NCI-H1436 (cell line): ENCODE measurements at regions not wholly inside any gene's neighbourhood (a gene's known extent, or its start where the extent isn't known, plus 50 kb on each side); places are given as distances from the start of the nearest gene placed in this dataset.
A peak's percentile ranks its signal among the peaks of the same experiment; 100 is the strongest.

Source experiments
- DNase-seq: peaks from one replicate; lab custom pipeline; 2025; lab: John Stamatoyannopoulos, UW

DNA sequence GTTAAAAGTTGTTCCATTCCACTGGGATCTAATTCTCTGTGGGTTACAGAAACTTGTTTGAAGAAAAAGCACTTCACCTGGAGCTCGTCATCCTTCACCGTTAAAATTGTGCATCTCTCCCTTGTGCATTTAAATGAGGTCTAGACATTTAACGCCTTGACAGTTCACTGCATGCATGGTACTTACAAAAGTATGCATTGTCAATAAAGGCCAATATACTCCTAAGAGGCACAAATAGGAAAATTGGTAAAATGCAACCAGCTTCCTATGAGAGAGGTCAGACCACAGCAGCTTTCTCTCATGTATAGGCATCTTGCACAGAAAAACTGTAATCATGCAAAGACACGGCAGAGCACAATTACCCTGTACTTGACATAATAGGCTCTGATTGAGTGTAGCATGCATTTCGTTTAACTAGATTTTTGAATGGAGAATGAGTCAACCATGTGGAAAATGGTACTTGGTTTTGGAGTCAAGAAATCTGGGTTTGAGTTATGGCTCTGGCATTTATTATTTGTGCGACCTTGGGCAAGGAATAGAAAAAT is 378.5 kb downstream of the RFPL4B start:
- peak; percentile 22 for DNase-seq

DNA sequence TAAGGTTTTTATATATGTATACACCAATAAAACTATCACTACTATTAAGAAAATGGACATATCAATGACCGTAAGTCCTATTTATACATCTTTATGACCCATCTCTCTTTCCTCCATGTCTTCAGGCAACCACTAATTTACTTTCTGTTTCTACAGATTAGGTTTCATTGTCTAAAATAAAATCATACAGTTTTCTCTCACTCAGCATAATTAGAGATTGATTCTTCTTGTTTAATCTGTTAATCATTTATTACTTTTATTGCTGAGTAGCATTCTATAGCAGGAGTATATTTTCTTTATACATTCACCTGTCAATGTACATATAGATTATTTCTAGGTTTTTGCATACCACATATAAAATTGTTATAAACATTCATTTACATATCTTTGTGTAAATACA is 388.0 kb downstream of the RFPL4B start:
- DNase-seq = no peak

DNA sequence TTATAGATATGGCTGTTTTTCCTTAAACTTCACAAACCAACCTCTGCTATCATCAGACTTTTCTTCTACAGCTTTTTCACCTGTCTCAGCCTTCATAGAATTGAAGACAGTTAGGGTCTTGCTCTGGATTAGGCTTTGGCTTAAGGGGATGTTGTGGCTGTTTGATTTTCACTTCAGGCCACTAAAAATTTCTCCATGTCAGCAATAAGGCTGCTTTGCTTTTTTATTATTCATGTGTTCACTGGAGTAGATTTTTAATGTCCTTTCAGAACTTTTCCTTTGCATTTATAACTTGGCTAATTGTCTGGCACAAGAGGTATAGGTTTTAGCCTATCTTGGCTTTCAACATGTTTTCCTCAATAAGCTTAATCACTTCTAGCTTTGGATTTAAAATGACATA is 392.6 kb downstream of the RFPL4B start:
- no peak for DNase-seq

DNA sequence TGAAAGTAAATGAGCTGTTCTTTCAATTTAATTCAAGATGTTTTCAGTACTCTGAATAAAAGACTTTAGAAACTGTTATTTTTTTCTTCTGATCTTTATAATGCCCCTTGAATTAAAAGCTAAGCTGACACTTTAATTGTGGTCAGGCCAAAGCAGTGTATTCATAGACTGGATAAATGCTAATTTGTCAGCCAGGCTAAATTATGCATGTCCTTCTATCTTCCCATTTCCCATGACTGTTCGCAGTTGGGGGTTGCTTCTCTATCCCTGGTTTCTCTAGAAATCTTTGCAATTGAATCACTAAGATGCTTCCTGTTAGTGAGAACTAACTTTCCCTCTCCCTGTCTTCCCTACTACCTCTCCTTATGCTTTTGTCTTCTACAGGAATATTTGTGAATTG is 396.2 kb downstream of the RFPL4B start:
- no peak for DNase-seq

DNA sequence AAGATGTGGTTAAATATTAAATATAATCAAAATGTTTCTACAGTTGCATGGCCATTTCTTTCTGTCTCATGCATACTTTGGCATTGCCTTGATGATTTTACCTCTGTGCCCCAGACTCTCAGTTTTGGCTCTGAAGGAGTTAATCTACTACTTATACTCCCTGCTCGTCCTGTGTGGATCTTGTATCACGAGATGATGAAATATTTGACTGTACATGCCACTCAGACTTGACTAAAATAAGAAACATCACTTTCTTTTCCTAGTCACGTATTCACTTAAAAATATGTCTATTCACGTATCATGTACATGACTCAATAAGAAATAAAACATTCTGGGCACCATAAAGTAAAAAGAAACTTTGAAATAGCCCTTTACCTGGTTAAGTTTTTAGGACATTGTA is 397.7 kb downstream of the RFPL4B start:
- DNase-seq = no peak

DNA sequence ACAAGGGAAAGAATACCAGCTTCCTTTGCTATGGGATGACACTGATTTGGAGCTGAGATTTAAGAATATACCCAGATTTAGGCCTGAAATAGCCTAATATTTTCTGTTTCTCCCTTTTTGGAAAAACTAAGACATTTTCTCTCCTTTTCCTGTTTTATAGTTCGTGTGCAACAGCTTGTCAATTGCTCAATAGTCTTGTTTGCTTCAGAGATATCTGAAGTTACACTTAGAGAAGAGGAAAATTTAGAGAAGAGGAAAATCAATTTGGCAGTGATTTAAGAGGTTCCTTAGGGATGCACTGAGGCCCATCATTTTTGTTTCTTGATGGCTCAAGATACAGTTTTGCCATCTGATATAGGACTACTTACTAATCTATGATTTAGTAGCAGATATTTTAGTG is 398.6 kb downstream of the RFPL4B start:
- no peak for DNase-seq

DNA sequence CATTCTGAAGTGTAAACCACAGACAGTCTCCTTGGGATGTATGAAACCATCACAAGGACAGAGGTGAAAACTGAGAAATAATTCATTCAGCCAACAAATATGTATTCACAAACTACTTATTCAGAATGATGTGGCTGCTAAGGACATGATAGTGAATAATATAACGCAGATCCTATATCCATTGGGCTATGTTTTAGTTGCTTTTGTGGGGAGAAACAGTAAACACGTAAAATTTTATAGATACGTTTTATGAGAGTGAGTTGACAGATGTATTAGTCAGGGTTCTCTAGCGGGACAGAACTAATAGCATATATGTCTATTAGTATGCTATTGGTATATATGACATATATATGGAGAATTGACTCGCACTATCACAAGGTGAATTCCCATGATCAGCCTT is 402.5 kb downstream of the RFPL4B start:
- DNase-seq = no peak

DNA sequence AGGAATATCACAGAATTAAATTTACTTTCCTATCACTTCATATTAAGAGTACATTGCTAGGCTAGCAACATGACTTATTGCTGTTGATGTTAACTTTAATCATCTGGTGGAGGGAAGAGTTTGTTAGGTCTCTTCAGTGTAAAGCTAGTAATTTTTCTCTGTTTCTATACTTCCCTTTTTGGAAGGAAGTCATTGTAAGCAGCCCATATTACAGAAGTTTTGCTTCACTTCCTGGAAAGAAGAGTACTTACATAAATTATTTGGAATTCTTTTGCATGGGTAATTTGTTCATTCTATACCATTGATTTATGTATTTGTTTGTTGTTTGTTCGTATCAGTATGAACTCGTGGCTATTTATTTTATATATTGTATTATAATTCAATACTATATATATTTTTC is 405.2 kb downstream of the RFPL4B start:
- DNase-seq = no peak

DNA sequence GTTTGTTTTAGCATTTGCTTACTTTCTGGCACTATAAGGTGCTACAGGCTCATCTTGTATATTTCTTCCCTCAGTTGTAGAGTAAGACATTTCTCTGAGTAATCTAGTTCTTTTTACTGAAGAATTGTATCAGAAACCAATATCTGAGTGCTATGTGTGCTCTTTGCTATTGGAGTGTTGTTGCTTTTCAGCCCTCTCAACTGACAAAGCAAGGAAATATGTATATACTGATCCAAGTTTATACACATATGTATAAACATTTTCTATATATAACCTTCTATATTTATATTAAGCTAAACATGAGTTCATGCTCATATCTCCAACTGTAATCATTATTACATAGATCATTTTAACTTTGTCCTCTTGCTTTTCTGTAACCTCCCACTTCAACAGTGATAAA is 405.7 kb downstream of the RFPL4B start:
- no peak for DNase-seq

DNA sequence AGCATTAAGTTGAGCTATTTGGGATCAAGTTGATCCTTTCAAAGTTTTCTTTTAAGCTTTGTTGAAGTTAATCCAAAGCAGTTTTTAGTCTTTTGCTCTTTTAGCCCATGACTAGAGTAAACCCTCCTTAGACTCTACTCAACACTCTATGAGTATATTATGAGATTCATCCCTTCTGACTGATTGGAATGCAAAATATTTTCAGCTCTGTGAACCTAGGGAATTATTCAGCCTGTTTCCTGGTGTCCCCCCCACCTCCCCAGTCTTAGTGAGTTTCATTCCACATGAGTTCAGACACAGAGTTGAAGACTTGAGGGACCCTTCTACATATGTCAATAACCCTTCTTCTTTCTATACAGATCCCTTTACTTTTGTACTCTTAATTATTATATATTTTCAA is 413.7 kb downstream of the RFPL4B start:
- no peak for DNase-seq

DNA sequence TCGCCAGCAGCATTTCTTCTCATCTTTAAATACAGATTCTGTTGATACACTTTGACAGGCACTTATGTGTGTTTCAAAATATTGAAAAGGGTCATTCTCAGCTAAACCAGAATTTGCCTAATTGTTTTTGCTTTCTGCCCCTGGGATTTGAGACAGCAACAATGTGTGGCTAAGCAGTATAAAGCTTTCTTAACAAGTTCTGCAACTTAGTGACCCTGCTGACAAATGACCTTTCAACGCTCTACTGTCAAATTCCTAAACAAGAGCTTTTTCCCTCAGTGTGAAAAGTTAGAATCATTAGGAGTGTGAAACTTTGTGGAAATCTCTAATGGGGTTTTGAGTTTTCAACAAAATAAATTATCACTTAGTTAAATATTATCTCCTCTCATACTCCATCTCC is 414.6 kb downstream of the RFPL4B start:
- DNase-seq = no peak

DNA sequence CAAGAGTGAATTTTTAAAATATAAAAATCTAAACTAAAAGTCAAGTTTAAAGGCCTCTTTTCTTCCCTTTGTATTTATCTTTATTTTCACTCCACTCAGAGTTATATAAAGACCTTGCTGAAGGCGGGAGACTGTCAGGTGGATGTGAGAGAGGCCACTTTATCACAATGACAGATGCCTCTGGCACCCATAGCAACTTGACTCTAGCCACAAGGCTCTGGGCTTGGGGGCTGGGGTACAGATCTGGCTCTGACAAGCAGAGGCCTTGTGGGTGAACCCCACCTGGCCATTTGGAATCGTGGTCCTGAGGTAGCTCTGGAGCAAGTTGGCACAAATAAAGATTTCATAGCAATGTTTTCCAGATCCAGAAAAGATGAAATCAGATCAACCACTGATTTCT is 417.2 kb downstream of the RFPL4B start:
- DNase-seq = no peak

DNA sequence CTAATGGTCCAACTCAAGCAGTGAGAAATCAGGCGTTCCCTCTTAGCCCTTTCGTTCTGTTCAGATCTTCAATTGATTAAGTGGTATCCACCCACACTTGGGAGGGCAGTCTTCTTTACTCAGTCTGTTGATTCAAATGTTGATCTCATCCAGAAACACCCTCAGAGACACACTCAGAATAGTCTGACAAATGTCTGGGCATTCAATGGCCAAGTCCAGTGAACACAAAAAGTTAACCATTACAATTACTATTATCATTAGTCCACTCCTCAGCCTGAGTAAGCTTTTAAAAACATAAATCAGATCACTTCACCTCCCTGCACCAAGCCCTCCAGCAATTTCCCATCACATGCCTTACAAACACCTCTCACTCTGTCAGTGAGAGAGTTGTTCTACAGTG is 423.2 kb downstream of the RFPL4B start:
- DNase-seq = no peak

DNA sequence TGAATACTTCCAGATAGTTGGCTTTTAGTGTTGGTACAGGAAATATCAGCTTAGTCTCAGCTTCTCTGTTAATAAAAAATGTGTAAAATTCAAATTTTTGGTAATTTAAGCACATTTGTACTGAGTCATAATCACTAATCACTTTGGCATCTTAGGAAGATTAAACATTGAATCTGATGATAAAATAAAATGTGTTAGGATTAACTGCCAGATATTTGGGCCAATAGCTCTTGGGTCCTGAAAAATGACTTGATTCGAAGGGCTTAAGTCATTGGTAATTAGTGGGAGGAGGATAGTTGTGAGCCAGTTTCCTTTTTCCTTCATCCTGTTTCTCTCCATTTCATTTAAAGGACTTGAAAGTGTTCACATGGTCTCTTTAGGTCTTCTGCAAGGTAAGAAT is 426.1 kb downstream of the RFPL4B start:
- no peak for DNase-seq

DNA sequence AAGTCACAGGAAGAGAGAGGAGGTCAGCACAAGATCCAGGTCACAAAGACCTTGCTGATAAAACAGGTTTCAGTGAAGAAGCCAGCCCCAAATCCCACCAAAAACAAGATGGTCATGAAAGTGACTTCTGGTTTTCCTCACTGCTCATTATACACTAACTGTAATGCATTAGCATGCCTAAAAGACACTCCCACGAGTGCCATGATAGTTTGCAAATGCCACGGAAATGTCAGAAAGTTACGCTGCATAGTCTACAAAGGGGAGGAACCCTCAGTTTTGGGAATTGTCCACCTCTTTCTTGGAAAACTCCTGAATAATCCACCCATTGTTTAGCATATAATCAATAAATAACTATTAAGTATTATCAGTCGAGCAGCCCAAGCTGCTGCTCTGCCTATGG is 427.2 kb downstream of the RFPL4B start:
- DNase-seq = no peak

DNA sequence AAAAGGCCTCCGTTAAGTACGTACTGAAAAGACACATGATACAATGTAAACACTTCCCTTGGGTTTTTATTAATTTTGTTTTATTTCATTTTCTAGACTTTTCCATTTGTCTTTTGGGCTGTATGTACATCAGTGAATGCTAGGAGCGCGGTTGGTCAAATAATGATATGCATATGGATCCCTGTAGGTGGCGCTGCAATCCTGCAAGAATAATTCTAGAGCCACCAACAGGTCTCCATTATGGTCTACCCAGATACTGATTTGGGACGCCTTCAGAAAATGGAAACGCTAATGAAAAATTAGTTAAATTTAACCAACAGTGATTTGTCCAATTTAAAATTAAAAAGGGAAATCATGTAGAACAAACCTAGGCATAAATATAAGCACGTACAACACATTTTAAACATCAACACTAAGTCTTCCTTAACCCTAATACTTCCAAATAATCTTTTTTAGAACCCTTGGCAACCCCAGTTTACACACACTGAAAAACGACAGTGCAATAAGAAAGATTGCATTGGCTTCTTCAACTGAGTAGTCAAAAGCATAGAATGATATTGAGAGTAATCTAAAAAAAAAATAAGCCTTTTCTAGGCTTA is 433.5 kb downstream of the RFPL4B start:
- DNase-seq = peak; percentile 34

DNA sequence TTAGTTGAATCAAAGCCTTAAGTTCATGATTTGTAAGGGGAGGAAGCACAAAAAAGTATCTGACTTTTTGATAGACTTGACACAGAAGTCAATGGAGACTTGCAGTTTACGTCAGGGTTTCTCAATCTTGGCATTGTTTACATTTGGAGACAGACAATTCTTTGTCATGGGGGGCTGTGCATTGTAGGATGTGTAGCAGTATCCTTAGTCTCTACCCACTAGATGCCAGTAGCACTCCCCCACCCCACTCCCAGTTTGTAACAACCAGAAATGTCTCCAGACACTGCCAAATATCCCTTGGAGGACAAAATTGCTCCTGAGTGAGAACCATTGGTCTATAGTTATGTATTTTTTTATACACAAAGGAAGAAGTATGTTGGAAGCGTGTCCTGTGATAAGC is 434.1 kb downstream of the RFPL4B start:
- DNase-seq = no peak

DNA sequence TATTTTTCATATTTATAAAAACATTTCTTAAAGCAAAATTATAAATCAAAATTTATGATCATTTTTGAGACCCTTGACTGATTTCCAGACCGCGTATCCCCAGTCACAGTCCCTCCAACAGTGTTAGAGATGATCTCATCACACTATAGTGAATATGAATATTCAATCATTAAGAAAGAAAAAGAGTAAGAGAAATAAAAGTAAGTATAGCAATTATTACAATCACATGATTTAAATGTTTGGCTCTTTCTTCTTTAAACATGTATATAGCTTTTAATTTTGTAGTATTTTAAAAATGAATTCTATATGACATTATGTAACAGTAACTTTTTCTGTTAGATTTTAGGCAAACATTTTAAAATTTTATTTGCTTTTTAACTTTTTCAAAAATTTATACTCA is 438.3 kb downstream of the RFPL4B start:
- no peak for DNase-seq

DNA sequence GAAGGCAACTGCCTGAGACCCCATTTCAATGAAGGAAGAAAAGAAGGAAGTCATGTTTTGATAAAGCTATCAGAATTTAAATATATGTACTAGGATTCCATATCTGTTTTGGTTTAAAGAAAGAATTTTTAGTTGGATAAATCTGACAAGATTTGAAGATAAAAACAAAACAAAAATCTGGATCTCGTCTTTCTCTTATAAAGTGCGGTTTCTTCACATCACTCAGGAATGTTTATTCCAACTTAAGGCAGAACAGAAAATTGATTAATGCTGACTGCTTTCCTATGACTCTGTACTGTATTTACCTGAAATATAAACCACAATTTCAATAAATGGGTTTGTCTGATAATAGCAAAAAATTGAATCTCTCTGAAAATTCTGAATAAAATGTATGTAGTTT is 439.7 kb downstream of the RFPL4B start:
- no peak for DNase-seq

DNA sequence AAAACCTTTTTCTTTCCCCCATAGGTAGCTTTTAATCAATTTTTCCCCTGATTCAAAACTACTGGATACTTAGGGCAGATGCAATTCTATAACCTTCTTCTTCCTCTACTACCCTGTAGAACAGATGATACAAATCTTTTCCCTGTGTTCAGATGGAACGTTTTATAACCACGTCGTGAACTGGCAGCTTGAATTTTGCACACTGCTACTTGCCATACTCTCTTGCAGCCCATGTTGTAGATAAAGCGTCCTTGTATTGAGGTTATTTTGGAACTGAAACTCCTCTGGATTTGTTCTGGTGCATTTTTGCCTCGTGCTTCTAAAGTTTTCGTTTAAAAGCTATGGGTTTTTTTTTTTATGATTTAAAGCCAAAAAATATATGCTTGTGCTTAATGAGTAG is 440.2 kb downstream of the RFPL4B start:
- DNase-seq = no peak

DNA sequence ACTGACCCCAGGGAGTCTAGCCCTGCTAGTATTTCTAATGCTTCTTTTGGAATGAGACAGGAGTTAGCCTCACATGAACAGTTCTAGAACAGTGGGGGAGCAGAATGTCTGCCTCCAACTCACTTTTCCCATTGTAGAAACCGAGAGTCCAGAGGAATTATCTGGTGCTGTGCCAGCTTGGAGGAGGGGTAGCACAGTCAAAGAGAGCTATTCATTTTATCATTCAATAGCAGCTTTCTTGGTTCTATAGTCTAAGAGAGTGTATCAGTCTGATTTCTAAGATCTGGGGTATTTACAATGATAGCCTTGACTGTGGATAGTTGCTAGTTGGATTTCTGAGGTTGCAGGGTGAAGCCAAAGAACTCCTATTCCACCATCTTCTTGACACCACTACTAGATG is 448.2 kb downstream of the RFPL4B start:
- DNase-seq = no peak

DNA sequence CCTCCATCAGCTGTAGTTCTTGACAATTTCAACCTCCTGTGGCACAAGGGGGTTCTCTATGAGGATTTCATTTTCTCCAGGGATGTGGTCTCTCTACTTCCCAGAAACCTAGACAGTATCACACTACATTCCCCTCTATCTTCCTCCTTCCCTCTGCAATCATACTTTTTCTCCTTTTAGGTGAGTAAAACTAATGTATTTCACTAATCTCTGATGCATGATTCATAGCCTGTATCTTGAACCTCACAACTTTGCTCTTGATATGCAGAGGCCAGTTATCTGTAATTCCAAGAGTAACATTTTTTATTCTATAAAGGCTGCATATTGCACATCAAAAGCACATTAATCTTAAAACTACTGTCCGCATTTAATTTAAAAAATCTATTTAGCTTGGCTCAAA is 449.6 kb downstream of the RFPL4B start:
- DNase-seq = no peak

DNA sequence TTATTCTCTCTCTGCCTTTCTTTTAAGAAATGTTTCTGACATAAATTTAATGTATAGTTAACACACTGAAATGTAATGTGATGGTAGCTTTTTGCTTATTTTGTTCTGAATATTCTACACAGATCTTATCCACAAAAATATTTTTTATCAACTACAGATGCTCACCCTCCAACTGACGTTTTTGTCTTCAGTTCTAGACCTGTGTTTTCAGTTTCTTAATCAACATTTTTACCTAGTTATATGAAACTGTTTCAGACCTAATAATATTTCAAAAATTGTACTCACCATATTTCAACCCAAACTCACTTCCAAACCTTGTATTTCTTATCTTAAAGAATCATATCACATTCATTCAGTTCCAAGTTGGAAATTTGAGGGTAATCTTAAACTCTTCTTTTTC is 452.8 kb downstream of the RFPL4B start:
- no peak for DNase-seq

DNA sequence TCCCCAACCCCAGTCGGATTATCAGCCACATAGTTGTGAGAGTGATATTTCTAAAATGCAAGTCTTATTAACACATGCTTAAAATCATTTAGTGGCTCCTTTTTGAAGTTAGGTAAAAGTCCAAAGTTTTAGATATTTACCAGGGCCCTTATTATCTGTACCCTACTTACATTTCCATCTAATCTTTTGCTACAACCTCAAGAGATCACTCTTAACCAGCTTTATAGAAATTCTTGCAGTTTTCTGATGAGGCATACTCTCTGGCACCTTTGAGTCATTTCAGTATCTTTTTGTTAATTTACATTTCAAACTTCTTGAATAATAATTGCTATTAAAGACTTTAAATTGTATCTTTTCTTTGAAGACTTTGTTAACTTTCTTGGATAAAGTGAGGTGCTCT is 453.3 kb downstream of the RFPL4B start:
- no peak for DNase-seq

DNA sequence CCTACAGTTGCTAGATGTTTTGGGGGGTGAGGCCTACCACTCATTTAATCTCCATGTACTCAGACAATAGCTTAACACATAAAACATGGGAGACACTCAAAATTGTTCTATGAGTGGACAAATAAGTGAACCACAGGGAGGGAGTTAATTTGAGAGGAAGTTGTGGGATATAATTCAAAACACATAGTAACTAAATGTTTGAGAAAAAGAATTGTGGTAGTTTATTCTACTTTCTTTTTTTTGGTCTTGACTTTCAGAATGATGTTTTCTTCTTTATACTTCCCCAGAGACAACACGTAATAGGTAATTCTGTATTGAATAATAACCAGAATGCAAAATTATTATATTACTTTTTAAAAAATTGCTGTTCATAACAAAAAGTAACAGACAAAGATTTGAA is 453.8 kb downstream of the RFPL4B start:
- no peak for DNase-seq
